HCT116 (cell line): ENCODE measurements at regions not wholly inside any gene's neighbourhood (a gene's known extent, or its start where the extent isn't known, plus 50 kb on each side); places are given as distances from the start of the nearest gene placed in this dataset.

ENCODE experiments used
- ATF3 ChIP-seq: IDR thresholded peaks from 2 replicates; pipeline ENCODE4 v1.6.1; 2012
- CEBPB ChIP-seq: IDR thresholded peaks from 2 replicates; pipeline ENCODE4 v1.6.1; 2012; ENCODE audit warnings: low read depth
- CTCF ChIP-seq, 3 experiments: fragments of 200-600 bp in 1 of 3; sonication (generic) in 1 of 3; IDR thresholded peaks in 2 of 3; conservative IDR thresholded peaks in 1 of 3; 2 replicates each; pipeline ENCODE4 v1.5.1; 2012 to 2017; ENCODE audit warnings: low read depth in 2 of 3, low read length in 2 of 3, antibody characterized with exemption in 1 of 3, borderline replicate concordance in 1 of 3, control low read depth in 1 of 3, mild to moderate bottlenecking in 1 of 3, mixed read lengths in 1 of 3, mixed run types in 1 of 3, moderate library complexity in 1 of 3; ENCODE audit not compliant: insufficient read depth in 1 of 3
- EGR1 ChIP-seq: IDR thresholded peaks from 2 replicates; pipeline ENCODE4 v1.6.1; 2012; ENCODE audit warnings: low read depth
- EZH2 ChIP-seq: fragments of 200-600 bp; sonication (generic); IDR thresholded peaks from 2 replicates; pipeline ENCODE4 v1.6.1; 2017; ENCODE audit warnings: antibody characterized with exemption, mixed run types
- POLR2A ChIP-seq: IDR thresholded peaks from 2 replicates; pipeline ENCODE4 v1.7.0; 2011; ENCODE audit warnings: borderline replicate concordance; ENCODE audit not compliant: insufficient read depth, insufficient read length; ENCODE audit errors: extremely low read depth
- POLR2AphosphoS5 ChIP-seq: IDR thresholded peaks from 2 replicates; pipeline ENCODE4 v1.6.1; 2011; ENCODE audit warnings: mild to moderate bottlenecking, low read depth, low read length, moderate library complexity
- RAD21 ChIP-seq: IDR thresholded peaks from 2 replicates; pipeline ENCODE4 v1.6.1; 2012; ENCODE audit warnings: low read depth, mild to moderate bottlenecking
- REST ChIP-seq: IDR thresholded peaks from 2 replicates; pipeline ENCODE4 v1.6.1; 2012; ENCODE audit warnings: low read depth
- SIN3A ChIP-seq: IDR thresholded peaks from 2 replicates; pipeline ENCODE4 v1.6.1; 2012; ENCODE audit warnings: low read depth
- SRF ChIP-seq: IDR thresholded peaks from 2 replicates; pipeline ENCODE4 v1.6.1; 2012; ENCODE audit warnings: low read depth
- ZFX ChIP-seq: fragments of 450-650 bp; IDR thresholded peaks from 2 replicates; pipeline ENCODE4 v1.6.1; 2017
- ZNF274 ChIP-seq: fragments of 200-500 bp; sonication (Bioruptor generic); IDR thresholded peaks from 2 replicates; pipeline ENCODE4 v1.6.1; 2014; ENCODE audit warnings: mild to moderate bottlenecking, low read depth, low read length, inconsistent platforms

GRCh38 chr1:105459759-105460158 is 1596.7 kb upstream of the PRMT6 start:
- TF ChIP-seq EZH2 (no peak), CTCF (IDR thresholded peaks at IDR 0.05 in 2 of 3, conservative IDR thresholded peaks at IDR 0.05 in 1 of 3; ENCODE audit: borderline replicate concordance in 1 of 3, insufficient read depth in 1 of 3, low read depth in 2 of 3, low read length in 2 of 3) (no peak), REST (no peak), SIN3A (no peak), POLR2A (no peak), EGR1 (no peak), SRF (no peak), RAD21 (no peak), ZNF274 (no peak), POLR2AphosphoS5 (no peak), CEBPB (no peak), ATF3 (no peak), ZFX (no peak)
